ENCODE measurements at regions not wholly inside any gene's neighbourhood (a gene's known extent, or its start where the extent isn't known, plus 50 kb on each side); places are given as distances from the start of the nearest gene placed in this dataset.
A peak's percentile ranks its signal among the peaks of the same experiment; 100 is the strongest.

DNA sequence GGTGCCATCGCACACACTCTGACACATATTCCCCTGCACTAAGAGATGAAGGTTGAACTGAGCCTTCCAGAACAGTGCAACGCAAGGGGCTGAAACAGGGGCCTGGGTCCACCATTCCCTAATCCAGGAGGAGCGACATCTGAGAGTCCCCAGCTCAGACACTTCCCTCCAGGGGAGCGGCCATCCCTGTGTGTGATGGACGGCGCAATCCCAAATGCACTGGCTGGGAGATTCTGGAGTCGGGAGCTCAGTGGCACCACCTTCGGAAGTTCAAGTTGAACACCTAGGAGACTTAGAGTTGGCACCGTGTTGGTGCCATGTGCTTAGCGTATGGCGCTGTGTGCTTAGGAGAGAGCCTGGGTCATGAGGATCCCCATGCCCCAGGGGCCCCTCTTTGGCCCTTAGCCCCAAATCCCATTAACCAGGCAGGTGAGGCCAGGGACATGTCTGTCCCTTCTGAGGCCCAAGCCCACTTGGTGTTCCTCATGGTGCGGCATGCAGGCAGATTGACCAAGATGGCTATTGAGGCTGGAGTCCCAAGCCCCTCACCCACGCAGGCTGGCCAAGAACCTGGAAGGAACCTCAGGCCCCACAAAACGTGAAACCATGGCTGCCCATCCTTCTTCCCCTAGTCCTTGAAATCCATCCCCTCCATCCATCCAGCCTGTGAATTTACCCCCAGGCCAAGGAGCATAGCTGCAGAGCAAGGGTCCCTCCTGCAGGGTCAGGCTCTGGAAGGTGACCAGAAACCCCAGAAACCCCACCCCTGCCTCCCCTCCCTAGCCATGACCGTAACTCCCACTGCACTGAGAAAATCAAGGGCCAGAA, 114.1 kb upstream of the OTOS start:
- TF ChIP-seq, protein P1, sequence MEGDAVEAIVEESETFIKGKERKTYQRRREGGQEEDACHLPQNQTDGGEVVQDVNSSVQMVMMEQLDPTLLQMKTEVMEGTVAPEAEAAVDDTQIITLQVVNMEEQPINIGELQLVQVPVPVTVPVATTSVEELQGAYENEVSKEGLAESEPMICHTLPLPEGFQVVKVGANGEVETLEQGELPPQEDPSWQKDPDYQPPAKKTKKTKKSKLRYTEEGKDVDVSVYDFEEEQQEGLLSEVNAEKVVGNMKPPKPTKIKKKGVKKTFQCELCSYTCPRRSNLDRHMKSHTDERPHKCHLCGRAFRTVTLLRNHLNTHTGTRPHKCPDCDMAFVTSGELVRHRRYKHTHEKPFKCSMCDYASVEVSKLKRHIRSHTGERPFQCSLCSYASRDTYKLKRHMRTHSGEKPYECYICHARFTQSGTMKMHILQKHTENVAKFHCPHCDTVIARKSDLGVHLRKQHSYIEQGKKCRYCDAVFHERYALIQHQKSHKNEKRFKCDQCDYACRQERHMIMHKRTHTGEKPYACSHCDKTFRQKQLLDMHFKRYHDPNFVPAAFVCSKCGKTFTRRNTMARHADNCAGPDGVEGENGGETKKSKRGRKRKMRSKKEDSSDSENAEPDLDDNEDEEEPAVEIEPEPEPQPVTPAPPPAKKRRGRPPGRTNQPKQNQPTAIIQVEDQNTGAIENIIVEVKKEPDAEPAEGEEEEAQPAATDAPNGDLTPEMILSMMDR (IDR thresholded peaks at IDR 0.05; ENCODE audit: low read depth, low read length): no peak
- Histone ChIP-seq H3K27ac (no peak overlapping the region), H3K9me3 (ENCODE audit: severe bottlenecking) (no peaks in the 10 kb centered on the region), H3K36me3 (no peaks in the 10 kb centered on the region), H3K27me3 (ENCODE audit: insufficient read depth, low read depth, severe bottlenecking) (no peaks in the 10 kb centered on the region), H3K4me3 (ENCODE audit: low read depth, low read length) (no peak overlapping the region)
- DNase-seq: no peak

DNA sequence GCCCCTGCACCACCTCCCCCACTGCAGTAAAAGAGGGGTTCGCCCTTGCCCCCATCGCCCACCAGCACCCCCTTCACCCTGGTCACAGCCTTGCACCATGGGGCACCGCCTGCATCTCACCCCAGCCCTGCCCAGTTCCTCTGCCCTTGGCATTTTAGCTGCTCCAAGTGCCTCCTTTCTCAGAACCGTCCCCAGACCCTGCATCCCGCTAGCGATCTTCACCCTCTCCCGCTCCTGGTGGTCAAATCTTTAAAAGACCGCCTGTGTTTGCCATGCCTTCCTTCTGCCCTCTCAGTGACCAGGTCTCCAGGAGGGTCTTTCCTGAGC, 114.7 kb upstream of the OTOS start:
- no peak overlapping the region for H3K27ac ChIP-seq
- no peaks in the 10 kb centered on the region for H3K9me3 ChIP-seq (ENCODE audit: severe bottlenecking)
- no peak for DNase-seq
- H3K27me3 ChIP-seq (ENCODE audit: insufficient read depth, low read depth, severe bottlenecking): no peaks in the 10 kb centered on the region
- no peak overlapping the region for H3K4me3 ChIP-seq (ENCODE audit: low read depth, low read length)
- no peaks in the 10 kb centered on the region for H3K36me3 ChIP-seq
- TF ChIP-seq, protein P1 (IDR thresholded peaks at IDR 0.05; ENCODE audit: low read depth, low read length): no peak

DNA sequence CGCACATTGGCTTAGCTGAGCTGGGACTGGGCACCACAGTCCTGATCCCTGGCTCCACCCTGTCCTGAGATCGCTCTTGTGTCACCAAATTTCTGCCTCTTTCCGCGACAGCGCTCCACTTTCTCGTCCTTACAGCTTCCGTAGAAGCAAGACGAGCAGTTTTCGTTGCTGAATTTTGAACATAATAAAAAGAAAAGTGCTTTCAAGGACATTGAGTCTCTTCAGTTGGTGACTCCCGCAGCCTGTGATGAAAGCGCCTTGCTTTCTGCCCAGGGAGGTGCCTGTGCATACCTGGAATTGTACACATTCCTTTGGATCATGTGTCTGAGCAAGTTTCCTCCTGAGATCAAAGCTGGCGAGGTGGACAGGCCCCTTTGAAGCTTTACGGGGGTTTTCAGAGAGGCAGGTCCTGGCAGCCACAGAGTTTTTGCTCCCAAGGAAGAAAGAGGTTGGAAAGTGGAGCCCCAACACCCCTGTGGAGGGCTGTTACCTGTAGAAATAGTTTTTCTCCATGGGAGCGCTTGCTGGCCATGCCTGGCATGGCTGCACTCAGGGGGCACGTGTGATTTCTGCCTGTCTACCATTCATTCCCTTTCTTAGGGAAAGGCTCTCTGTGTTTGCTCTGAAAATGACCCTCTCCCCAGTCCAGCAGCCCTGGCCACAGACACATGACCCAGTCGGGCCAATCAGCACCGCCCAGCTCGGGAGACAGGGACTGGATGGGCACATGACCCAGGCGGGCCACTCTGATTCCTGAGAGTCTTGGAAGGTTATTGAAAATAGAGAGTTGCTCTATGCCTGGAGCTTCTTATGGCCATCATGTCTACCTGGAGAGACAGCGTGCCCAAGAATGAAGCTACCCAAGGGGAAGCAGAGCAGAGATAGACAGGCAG, 115.6 kb upstream of the OTOS start:
- DNase-seq: no peak
- Histone ChIP-seq H3K27ac (no peak overlapping the region), H3K36me3 (no peaks in the 10 kb centered on the region), H3K4me3 (ENCODE audit: low read depth, low read length) (no peak overlapping the region), H3K27me3 (ENCODE audit: insufficient read depth, low read depth, severe bottlenecking) (no peaks in the 10 kb centered on the region), H3K9me3 (ENCODE audit: severe bottlenecking) (no peaks in the 10 kb centered on the region)
- TF ChIP-seq, protein P1 (IDR thresholded peaks at IDR 0.05; ENCODE audit: low read depth, low read length): no peak

DNA sequence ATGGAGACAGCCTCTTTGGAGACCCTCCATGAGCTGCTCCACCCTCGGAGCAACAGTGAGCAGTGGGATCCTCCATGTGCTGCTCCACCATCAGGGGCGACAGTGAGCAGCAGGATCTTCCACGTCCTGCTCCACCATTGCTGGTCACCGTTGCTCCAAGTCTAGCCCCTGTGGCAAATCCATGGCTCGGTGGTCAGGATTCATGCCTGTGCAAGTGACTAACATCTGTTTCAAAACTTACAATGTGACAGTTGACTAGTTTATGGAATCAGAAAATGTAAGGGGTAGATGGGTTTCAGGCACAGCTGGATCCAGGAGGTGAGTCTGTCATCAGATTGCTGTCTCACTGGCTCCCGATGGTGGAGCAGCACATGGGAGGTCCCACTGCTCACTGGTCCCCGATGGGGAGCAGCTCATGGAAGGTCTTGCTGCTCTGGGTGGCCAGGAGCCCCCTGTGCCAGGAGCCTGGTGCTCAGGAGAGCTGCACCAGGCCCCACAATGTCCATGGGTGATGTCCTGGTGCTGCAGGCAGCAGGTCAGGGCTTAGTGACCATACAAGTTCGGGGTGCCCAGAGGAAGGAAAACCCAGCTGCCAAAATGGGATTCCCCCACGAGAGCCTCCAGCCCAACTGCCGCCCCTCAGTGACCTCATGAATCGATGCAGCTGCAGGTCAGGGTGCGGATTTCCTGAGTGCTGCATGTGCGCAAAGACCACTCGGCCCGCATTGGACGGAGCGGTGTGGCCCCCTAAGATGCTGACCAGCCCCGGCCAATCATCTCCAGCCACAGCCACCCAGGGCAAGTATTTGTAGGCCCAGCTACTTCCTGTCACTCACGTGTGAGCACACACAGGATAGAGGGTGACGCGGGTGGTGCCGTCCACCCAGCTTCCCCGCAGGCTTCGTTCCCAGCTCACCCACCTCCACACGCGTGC, 116.5 kb upstream of the OTOS start:
- TF ChIP-seq, protein P1 (IDR thresholded peaks at IDR 0.05; ENCODE audit: low read depth, low read length): 0 out of 2 replicates have a peak, but pooled peaks have one; percentile 13
- no peak overlapping the region for H3K27ac ChIP-seq
- no peaks in the 10 kb centered on the region for H3K27me3 ChIP-seq (ENCODE audit: insufficient read depth, low read depth, severe bottlenecking)

DNA sequence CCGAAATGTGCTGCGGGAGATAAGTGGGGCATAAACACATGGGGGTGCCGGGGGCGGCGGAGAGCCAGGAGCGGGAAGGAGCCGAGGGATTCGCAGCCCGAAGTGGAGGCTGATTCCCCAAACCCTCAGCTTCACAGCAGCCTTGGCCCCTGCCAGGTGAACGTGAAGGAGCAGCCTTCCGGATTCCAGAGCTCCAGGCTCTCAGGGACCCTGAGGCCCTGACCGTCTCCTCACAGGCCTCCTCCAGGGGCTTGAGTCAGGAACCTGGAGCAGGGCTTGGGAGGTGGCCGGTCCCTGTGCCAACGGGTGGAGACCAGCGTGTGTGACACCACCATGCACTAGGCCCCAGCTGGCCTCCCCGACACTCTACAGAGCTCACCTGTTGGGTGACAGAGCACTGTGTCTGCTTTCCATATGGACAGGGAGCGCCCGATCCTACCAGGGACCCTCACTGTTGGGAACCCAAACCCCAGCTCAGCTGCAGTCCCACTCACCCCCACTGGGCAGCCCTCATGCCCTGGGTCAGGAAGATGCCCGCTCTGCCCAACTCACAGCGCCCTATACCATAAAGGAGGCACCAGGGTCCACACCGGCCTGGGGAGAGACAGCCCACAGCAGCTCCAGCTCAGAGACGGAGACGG, 117.6 kb upstream of the OTOS start:
- Histone ChIP-seq H3K36me3 (no peaks in the 10 kb centered on the region), H3K27me3 (ENCODE audit: insufficient read depth, low read depth, severe bottlenecking) (no peaks in the 10 kb centered on the region), H3K9me3 (ENCODE audit: severe bottlenecking) (peaks cover 8% of the 10 kb centered on the region), H3K4me3 (ENCODE audit: low read depth, low read length) (no peak overlapping the region), H3K27ac (no peak overlapping the region)
- DNase-seq: no peak
- TF ChIP-seq, protein P1 (IDR thresholded peaks at IDR 0.05; ENCODE audit: low read depth, low read length): no peak

More for the DNA sequence above, 116.5 kb upstream of the OTOS start:
- no peak for DNase-seq
- H3K9me3 ChIP-seq (ENCODE audit: severe bottlenecking): no peaks in the 10 kb centered on the region
- H3K4me3 ChIP-seq (ENCODE audit: low read depth, low read length): no peak overlapping the region
- no peaks in the 10 kb centered on the region for H3K36me3 ChIP-seq
